ENCODE measurements at regions not wholly inside any gene's neighbourhood (a gene's known extent, or its start where the extent isn't known, plus 50 kb on each side); places are given as distances from the start of the nearest gene placed in this dataset.

DNA sequence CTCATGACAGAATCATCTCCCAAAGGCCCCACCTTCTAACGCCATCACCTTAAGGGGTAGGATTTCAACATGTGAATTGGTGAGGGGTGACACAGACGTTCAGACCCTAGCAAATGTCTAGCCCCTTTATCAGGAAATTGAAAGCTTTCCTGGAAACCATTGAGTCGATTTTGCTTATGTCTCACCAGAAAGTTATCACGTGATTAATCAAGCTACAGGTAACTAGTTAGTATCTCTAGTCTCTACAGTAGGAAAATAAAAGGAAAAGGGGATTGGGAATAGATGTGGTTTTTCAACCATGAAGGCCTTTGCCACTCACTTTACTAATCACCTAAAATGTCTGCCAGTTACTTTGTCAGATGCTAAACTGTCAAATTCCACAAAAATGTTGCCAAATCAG, 1133.0 kb downstream of the PDHA2 start:
- ChIA-PET POLR2A (no interaction called here), CTCF (no interaction called here)
- no TSS peak for BruUV-seq (replicated peaks)
- no peaks in the 10 kb centered on the region for H3K27me3 ChIP-seq (ENCODE audit: control insufficient read depth in 2 of 2, insufficient read depth in 2 of 2, low read length in 2 of 2)
- intact Hi-C loops (cut with micrococcal nuclease): loop anchor here (10.0 kb wide), 1 partner anchor 1012 kb away; no protein-coding TSS in a partner anchor
- no peaks in the 10 kb centered on the region for H3K79me2 ChIP-seq (ENCODE audit: control insufficient read depth, insufficient read depth, low read length)
- H3K27ac ChIP-seq (ENCODE audit: insufficient read depth, low read depth, low read length): no peak overlapping the region
- no peak for FAIRE-seq
- no peaks in the 10 kb centered on the region for H3K9me3 ChIP-seq (replicated peaks; ENCODE audit: control insufficient read depth, insufficient read depth, low read length)
- TF ChIP-seq POLR2AphosphoS5 (IDR thresholded peaks at IDR 0.05; ENCODE audit: insufficient read depth, low read depth, low read length): no peak
- TF ChIP-seq MYC (IDR thresholded peaks at IDR 0.05; ENCODE audit: low read depth, low read length): no peak
- no peak for TF ChIP-seq POLR2A (IDR thresholded peaks at IDR 0.05; ENCODE audit: low read depth, low read length)
- no peaks in the 10 kb centered on the region for H3K36me3 ChIP-seq (ENCODE audit: control insufficient read depth in 2 of 2, extremely low read depth in 1 of 2, insufficient read depth in 2 of 2, low read length in 2 of 2)
- no peak overlapping the region for H3K9ac ChIP-seq (replicated peaks; ENCODE audit: extremely low read depth, insufficient read depth, low read length)
- dilution Hi-C loops (cut with MboI; ENCODE audit: extremely low pct_ligation_motif_present, low sequenced_read_pairs): no loop called here
- no peaks in the 10 kb centered on the region for H4K20me1 ChIP-seq (replicated peaks; ENCODE audit: control insufficient read depth, extremely low read depth, insufficient read depth, low read length)
- no peaks in the 10 kb centered on the region for H3K9me1 ChIP-seq (replicated peaks; ENCODE audit: control insufficient read depth, extremely low read depth, insufficient read depth, low read length)
- H3K4me3 ChIP-seq (replicated peaks in 1 of 3; ENCODE audit: insufficient read depth in 1 of 3, low read depth in 1 of 3, low read length in 3 of 3): no peak overlapping the region
- no peak for DNase-seq (ENCODE audit: low read depth, low spot score)
- no peaks in the 10 kb centered on the region for H3K4me1 ChIP-seq (ENCODE audit: control insufficient read depth, extremely low read depth, insufficient read depth, low read length)
- H3K4me2 ChIP-seq (ENCODE audit: insufficient read depth, low read length): no peak overlapping the region
- no peak overlapping the region for H2AFZ ChIP-seq (ENCODE audit: low read depth, low read length)

DNA sequence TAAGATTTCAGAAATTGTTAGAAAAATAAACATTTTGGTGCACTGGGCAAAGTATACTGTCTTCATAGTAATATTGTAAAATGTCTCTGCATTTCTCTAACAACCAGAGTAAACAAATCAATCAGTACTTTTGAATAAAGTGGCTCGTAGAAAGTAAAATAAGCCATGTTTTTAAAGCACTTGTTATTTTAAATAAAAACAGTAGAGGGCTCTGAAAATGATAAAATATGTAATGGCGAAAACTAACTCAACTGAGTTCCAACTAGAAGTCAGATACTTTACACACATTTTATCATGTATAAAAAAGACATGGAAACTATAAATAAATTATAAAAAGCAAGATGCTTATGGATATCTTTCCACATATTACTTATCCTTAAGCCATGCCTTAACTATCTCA, 1134.4 kb downstream of the PDHA2 start:
- no peaks in the 10 kb centered on the region for H4K20me1 ChIP-seq (replicated peaks; ENCODE audit: control insufficient read depth, extremely low read depth, insufficient read depth, low read length)
- BruUV-seq (replicated peaks): no TSS peak
- dilution Hi-C loops (cut with MboI; ENCODE audit: extremely low pct_ligation_motif_present, low sequenced_read_pairs) (no loop called here), intact Hi-C loops (cut with micrococcal nuclease) (loop anchor here (10.0 kb wide), 1 partner anchor 1011 kb away; no protein-coding TSS in a partner anchor)
- FAIRE-seq (peak; percentile 8), DNase-seq (ENCODE audit: low read depth, low spot score) (no peak)
- no peaks in the 10 kb centered on the region for H3K9me3 ChIP-seq (replicated peaks; ENCODE audit: control insufficient read depth, insufficient read depth, low read length)
- H2AFZ ChIP-seq (ENCODE audit: low read depth, low read length): no peak overlapping the region
- H3K9me1 ChIP-seq (replicated peaks; ENCODE audit: control insufficient read depth, extremely low read depth, insufficient read depth, low read length): no peaks in the 10 kb centered on the region
- H3K4me3 ChIP-seq (replicated peaks in 1 of 3; ENCODE audit: insufficient read depth in 1 of 3, low read depth in 1 of 3, low read length in 3 of 3): no peak overlapping the region
- TF ChIP-seq POLR2A (IDR thresholded peaks at IDR 0.05; ENCODE audit: low read depth, low read length): no peak
- TF ChIP-seq, protein P1, sequence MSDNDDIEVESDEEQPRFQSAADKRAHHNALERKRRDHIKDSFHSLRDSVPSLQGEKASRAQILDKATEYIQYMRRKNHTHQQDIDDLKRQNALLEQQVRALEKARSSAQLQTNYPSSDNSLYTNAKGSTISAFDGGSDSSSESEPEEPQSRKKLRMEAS (IDR thresholded peaks at IDR 0.05; ENCODE audit: insufficient read depth, insufficient read length): no peak
- TF ChIP-seq EZH2 (IDR thresholded peaks at IDR 0.05; ENCODE audit: borderline replicate concordance, low read depth, low read length, severe bottlenecking): no peak
- TF ChIP-seq, protein P2, sequence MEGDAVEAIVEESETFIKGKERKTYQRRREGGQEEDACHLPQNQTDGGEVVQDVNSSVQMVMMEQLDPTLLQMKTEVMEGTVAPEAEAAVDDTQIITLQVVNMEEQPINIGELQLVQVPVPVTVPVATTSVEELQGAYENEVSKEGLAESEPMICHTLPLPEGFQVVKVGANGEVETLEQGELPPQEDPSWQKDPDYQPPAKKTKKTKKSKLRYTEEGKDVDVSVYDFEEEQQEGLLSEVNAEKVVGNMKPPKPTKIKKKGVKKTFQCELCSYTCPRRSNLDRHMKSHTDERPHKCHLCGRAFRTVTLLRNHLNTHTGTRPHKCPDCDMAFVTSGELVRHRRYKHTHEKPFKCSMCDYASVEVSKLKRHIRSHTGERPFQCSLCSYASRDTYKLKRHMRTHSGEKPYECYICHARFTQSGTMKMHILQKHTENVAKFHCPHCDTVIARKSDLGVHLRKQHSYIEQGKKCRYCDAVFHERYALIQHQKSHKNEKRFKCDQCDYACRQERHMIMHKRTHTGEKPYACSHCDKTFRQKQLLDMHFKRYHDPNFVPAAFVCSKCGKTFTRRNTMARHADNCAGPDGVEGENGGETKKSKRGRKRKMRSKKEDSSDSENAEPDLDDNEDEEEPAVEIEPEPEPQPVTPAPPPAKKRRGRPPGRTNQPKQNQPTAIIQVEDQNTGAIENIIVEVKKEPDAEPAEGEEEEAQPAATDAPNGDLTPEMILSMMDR (IDR thresholded peaks at IDR 0.05; ENCODE audit: extremely low read depth in 1 of 2, insufficient read depth in 1 of 2, low read depth in 1 of 2, low read length in 2 of 2): no peak
- no peak for TF ChIP-seq FOS (IDR thresholded peaks at IDR 0.05; ENCODE audit: borderline replicate concordance, insufficient read depth, low read length)
- no peak for TF ChIP-seq POLR2AphosphoS5 (IDR thresholded peaks at IDR 0.05; ENCODE audit: insufficient read depth, low read depth, low read length)
- TF ChIP-seq MYC (IDR thresholded peaks at IDR 0.05; ENCODE audit: low read depth, low read length): no peak
- TF ChIP-seq JUN (IDR thresholded peaks at IDR 0.05; ENCODE audit: borderline replicate concordance, insufficient read depth, insufficient read length, low read depth): no peak
- TF ChIP-seq GATA2 (IDR thresholded peaks at IDR 0.05; ENCODE audit: insufficient read depth, insufficient read length, low read depth, low read length): no peak
- no peaks in the 10 kb centered on the region for H3K27me3 ChIP-seq (ENCODE audit: control insufficient read depth in 2 of 2, insufficient read depth in 2 of 2, low read length in 2 of 2)
- H3K9ac ChIP-seq (replicated peaks; ENCODE audit: extremely low read depth, insufficient read depth, low read length): no peak overlapping the region
- no peaks in the 10 kb centered on the region for H3K4me1 ChIP-seq (ENCODE audit: control insufficient read depth, extremely low read depth, insufficient read depth, low read length)
- POLR2A ChIA-PET: no interaction called here
- H3K4me2 ChIP-seq (ENCODE audit: insufficient read depth, low read length): no peak overlapping the region
- no peaks in the 10 kb centered on the region for H3K79me2 ChIP-seq (ENCODE audit: control insufficient read depth, insufficient read depth, low read length)
- CTCF ChIA-PET: interaction anchor here (1.0 kb wide), 1 partner anchor 747 kb away, joined by 4 read pairs; no protein-coding TSS in a partner anchor
- H3K36me3 ChIP-seq (ENCODE audit: control insufficient read depth in 2 of 2, extremely low read depth in 1 of 2, insufficient read depth in 2 of 2, low read length in 2 of 2): no peaks in the 10 kb centered on the region
- H3K27ac ChIP-seq (ENCODE audit: insufficient read depth, low read depth, low read length): no peak overlapping the region
